GM12878 (cell line): ENCODE measurements at regions not wholly inside any gene's neighbourhood (a gene's known extent, or its start where the extent isn't known, plus 50 kb on each side); places are given as distances from the start of the nearest gene placed in this dataset.

ENCODE experiments used
- ATAC-seq: fragments of 200-7000 bp; cut with Tn5 transposase; 3 replicates; pipeline ENCODE4 v1.9.1; 2020; ENCODE audit warnings: mild to moderate bottlenecking, moderate library complexity
- BruUV-seq: library from RNA; stranded (reverse); fragments of 400-500 nt; replicated peaks from 2 replicates; lab custom pipeline; 2021; lab: Mats Ljungman, UMichigan
- CTCF ChIA-PET: fragments of 300-600 bp; sonication (Branson Sonifier 250); formaldehyde crosslinking; extraction: SDS; loops from one replicate; lab custom pipeline; 2021; ENCODE audit warnings: inconsistent platforms; lab: Yijun Ruan, JAX
- POLR2A ChIA-PET: fragments of 350-600 bp; formaldehyde crosslinking; extraction: SDS; loops from one replicate; lab custom pipeline; 2021; ENCODE audit warnings: inconsistent platforms; lab: Charles Lee
- RAD21 ChIA-PET: fragments of 300-600 bp; sonication (Branson Sonifier 250); formaldehyde crosslinking; loops from one replicate; lab custom pipeline; 2023; ENCODE audit warnings: antibody characterized with exemption; ENCODE audit not compliant: unreplicated experiment; lab: Charles Lee
- SMC1A ChIA-PET: fragments of 300-600 bp; sonication (Branson Sonifier 250); formaldehyde crosslinking; loops from one replicate; lab custom pipeline; 2023; ENCODE audit not compliant: unreplicated experiment, uncharacterized antibody; lab: Charles Lee
- DNase-seq: peaks from one replicate; pipeline ENCODE4 v3.0.0-alpha.2; 2011; ENCODE audit warnings: low read depth, low spot score
- FAIRE-seq: peaks from 3 replicates; lab custom pipeline; 2011; peaks lifted over from hg19 to GRCh38; lab: Jason Lieb, UNC
- H2AFZ ChIP-seq: 2 replicates; pipeline ENCODE4 v1.6.0; 2011; ENCODE audit warnings: low read depth, low read length, control low read depth; ENCODE audit not compliant: control insufficient read depth
- H3K27ac ChIP-seq: 2 replicates; pipeline ENCODE4 v1.5.1; 2011; ENCODE audit warnings: control low read depth; ENCODE audit not compliant: control insufficient read depth, insufficient read depth
- H3K27me3 ChIP-seq, 2 experiments: replicated peaks in 1 of 2; 2 replicates each; pipeline versions ENCODE4 v1.6.0 to v1.6.1; 2011; ENCODE audit warnings: low read length in 1 of 2; ENCODE audit not compliant: control insufficient read depth in 2 of 2, insufficient read depth in 2 of 2
- H3K36me3 ChIP-seq, 2 experiments: 2 replicates each; pipeline ENCODE4 v1.5.1; 2011; ENCODE audit warnings: low read length in 1 of 2; ENCODE audit not compliant: control insufficient read depth in 2 of 2, insufficient read depth in 2 of 2
- H3K4me1 ChIP-seq: 2 replicates; pipeline ENCODE4 v1.6.1; 2011; ENCODE audit warnings: mild to moderate bottlenecking, low read length, moderate library complexity, mixed read lengths; ENCODE audit not compliant: control insufficient read depth, insufficient read depth
- H3K4me2 ChIP-seq: 2 replicates; pipeline ENCODE4 v1.6.0; 2011; ENCODE audit warnings: control low read depth; ENCODE audit not compliant: control insufficient read depth, insufficient read depth
- H3K4me3 ChIP-seq: fragments of 200-600 bp; sonication (generic); 2 replicates; pipeline ENCODE4 v1.5.1; 2016
- H3K79me2 ChIP-seq: 2 replicates; pipeline ENCODE4 v1.6.0; 2011; ENCODE audit warnings: low read length; ENCODE audit not compliant: control insufficient read depth, insufficient read depth
- H3K9ac ChIP-seq: 2 replicates; pipeline ENCODE4 v1.8.0; 2011; ENCODE audit warnings: low read length, control low read depth, mixed read lengths; ENCODE audit not compliant: control insufficient read depth, insufficient read depth
- H3K9me3 ChIP-seq: replicated peaks from 3 replicates; pipeline ENCODE4 v1.5.1; 2011; ENCODE audit warnings: mild to moderate bottlenecking, low read length; ENCODE audit not compliant: control insufficient read depth, insufficient read depth
- H4K20me1 ChIP-seq: 2 replicates; pipeline ENCODE4 v1.6.0; 2011; ENCODE audit not compliant: control insufficient read depth, insufficient read depth
- BMI1 ChIP-seq: fragments of 450-650 bp; IDR thresholded peaks from 2 replicates; pipeline ENCODE4 v1.6.1; 2016; ENCODE audit warnings: mild to moderate bottlenecking, moderate library complexity, borderline replicate concordance
- CREM ChIP-seq: IDR thresholded peaks from 2 replicates; pipeline ENCODE4 v1.6.1; 2014; ENCODE audit warnings: antibody characterized with exemption, low read depth
- ELK1 ChIP-seq: IDR thresholded peaks from 2 replicates; pipeline ENCODE4 v1.6.1; 2012; ENCODE audit warnings: low read depth, low read length, improper control_type of control experiment
- MYC ChIP-seq: IDR thresholded peaks from 2 replicates; pipeline ENCODE4 v1.6.1; 2011; ENCODE audit warnings: mild to moderate bottlenecking, low read length, moderate library complexity, inconsistent platforms; ENCODE audit not compliant: insufficient read depth, insufficient replicate concordance, insufficient read length, severe bottlenecking
- NFXL1 ChIP-seq: fragments of 450-650 bp; IDR thresholded peaks from 2 replicates; pipeline ENCODE4 v1.6.1; 2017; ENCODE audit warnings: antibody characterized with exemption, mild to moderate bottlenecking, borderline replicate concordance
- NR2C1 ChIP-seq: fragments of 450-650 bp; IDR thresholded peaks from 2 replicates; pipeline ENCODE4 v1.6.1; 2017; ENCODE audit warnings: antibody characterized with exemption, mild to moderate bottlenecking, moderate library complexity
- RAD21 ChIP-seq: IDR thresholded peaks from 2 replicates; pipeline ENCODE4 v1.6.1; 2011; ENCODE audit warnings: mild to moderate bottlenecking, low read depth, low read length, moderate library complexity; ENCODE audit not compliant: insufficient read depth
- RCOR1 ChIP-seq: conservative IDR thresholded peaks from 2 replicates; pipeline ENCODE4 v1.6.1; 2012; ENCODE audit warnings: low read depth, low read length, improper control_type of control experiment
- SREBF1 ChIP-seq: IDR thresholded peaks from 2 replicates; pipeline ENCODE4 v1.6.1; 2012; ENCODE audit warnings: mild to moderate bottlenecking, low read length
- ZBTB4 ChIP-seq: fragments of 450-650 bp; formaldehyde crosslinking; IDR thresholded peaks from 2 replicates; pipeline ENCODE4 v1.4.0; 2022; ENCODE audit warnings: mild to moderate bottlenecking, moderate library complexity
- ZBTB40 ChIP-seq: fragments of 450-650 bp; IDR thresholded peaks from 2 replicates; pipeline ENCODE4 v1.6.1; 2016; ENCODE audit warnings: mild to moderate bottlenecking, moderate library complexity, borderline replicate concordance
- WGBS: methylation state at CpG from one replicate; pipeline ENCODE4 v1.1.6; 2016; ENCODE audit warnings: low lambda C conversion rate; ENCODE audit not compliant: insufficient replicate concordance, insufficient coverage; ENCODE audit errors: missing lambda C conversion rate; 5-methylcytosine and 5-hydroxymethylcytosine counted together
- in situ Hi-C: fragments of 300-500 bp; cut with MboI; formaldehyde crosslinking; loops from 9 replicates; pipeline ENCODE4 v1.14.3; 2018; ENCODE audit warnings: mixed read lengths
- intact Hi-C: fragments of 100-400 bp; cut with micrococcal nuclease; formaldehyde crosslinking; loops from one replicate; pipeline ENCODE4 v1.14.2; 2022; ENCODE audit not compliant: unreplicated experiment

- TF ChIP-seq ZBTB4 (CRISPR knock-in tag) (no peak), ELK1 (no peak), BMI1 (no peak)
These were observed 64.3 kb upstream of the GOLGA8B start (continued) for GRCh38 chr15:34647569-34648293.

- POLR2A ChIA-PET: no interaction called here
- intact Hi-C loops (no loop called here), in situ Hi-C loops (no loop called here)
- Histone ChIP-seq H3K27ac (no peak overlapping the region), H3K27me3 (no peaks in the 10 kb centered on the region; a peak in 1 of 4 replicates), H2AFZ (no peak overlapping the region), H3K36me3 (no peaks in the 10 kb centered on the region)
- BruUV-seq: no TSS peak
- ATAC-seq: no peak
- TF ChIP-seq MYC: no peak
- TF ChIP-seq BMI1: no peak
- no peak for TF ChIP-seq CREM
- no peak for TF ChIP-seq NR2C1
- TF ChIP-seq NFXL1: no peak
- no peak for TF ChIP-seq ZBTB40
- no peak for TF ChIP-seq RAD21
- no peak for TF ChIP-seq RCOR1
- TF ChIP-seq SREBF1: no peak
- TF ChIP-seq, all 136 proteins: peak for 0
- 21% methylated on average over 2 of the region's 2 CpGs for WGBS
- FAIRE-seq: no peak
- no peak for DNase-seq
- no peak overlapping the region for H3K4me2 ChIP-seq
- no peak overlapping the region for H3K4me3 ChIP-seq
- no peaks in the 10 kb centered on the region for H3K9me3 ChIP-seq
- RAD21 ChIA-PET: no interaction called here
- H4K20me1 ChIP-seq: no peaks in the 10 kb centered on the region
- H3K9ac ChIP-seq: no peak overlapping the region
- no peaks in the 10 kb centered on the region for H3K4me1 ChIP-seq
- CTCF ChIA-PET: no interaction called here
- SMC1A ChIA-PET: no interaction called here
- H3K79me2 ChIP-seq: no peaks in the 10 kb centered on the region
These were observed 63.5 kb upstream of the GOLGA8B start for GRCh38 chr15:34646918-34647317.
